Vagina (tissue), 2 donors: ENCODE measurements at regions not wholly inside any gene's neighbourhood (a gene's known extent, or its start where the extent isn't known, plus 50 kb on each side); places are given as distances from the start of the nearest gene placed in this dataset.
"Not testable (repeated sequence)": the region's sequence is repeated elsewhere in the genome, so short reads cannot be mapped to it uniquely, and the experiment has no call there.

ENCODE experiments used
- POLR2A ChIP-seq, 2 donors: fragments of 450-650 bp; IDR thresholded peaks; one replicate each; pipeline ENCODE4 v1.6.1; 2017; ENCODE audit warnings: antibody characterized with exemption in 2 of 2, mild to moderate bottlenecking in 2 of 2, moderate library complexity in 2 of 2
- POLR2AphosphoS5 ChIP-seq, 2 donors: sonication (generic); formaldehyde crosslinking; IDR thresholded peaks; one replicate each; pipeline ENCODE4 v1.9.0; 2017; ENCODE audit warnings: antibody characterized with exemption in 2 of 2, mild to moderate bottlenecking in 2 of 2, low read depth in 1 of 2; ENCODE audit not compliant: insufficient read depth in 1 of 2
- TF ChIP-seq, protein P1 (sequence below), 3 experiments: fragments of 450-650 bp in 2 of 3; fragments of 200-600 bp in 1 of 3; sonication (generic) in 1 of 3; IDR thresholded peaks; one replicate each; pipeline ENCODE4 v1.5.1; 2017 to 2019; ENCODE audit warnings: antibody characterized with exemption in 3 of 3, mild to moderate bottlenecking in 2 of 3, moderate library complexity in 2 of 3

DNA sequence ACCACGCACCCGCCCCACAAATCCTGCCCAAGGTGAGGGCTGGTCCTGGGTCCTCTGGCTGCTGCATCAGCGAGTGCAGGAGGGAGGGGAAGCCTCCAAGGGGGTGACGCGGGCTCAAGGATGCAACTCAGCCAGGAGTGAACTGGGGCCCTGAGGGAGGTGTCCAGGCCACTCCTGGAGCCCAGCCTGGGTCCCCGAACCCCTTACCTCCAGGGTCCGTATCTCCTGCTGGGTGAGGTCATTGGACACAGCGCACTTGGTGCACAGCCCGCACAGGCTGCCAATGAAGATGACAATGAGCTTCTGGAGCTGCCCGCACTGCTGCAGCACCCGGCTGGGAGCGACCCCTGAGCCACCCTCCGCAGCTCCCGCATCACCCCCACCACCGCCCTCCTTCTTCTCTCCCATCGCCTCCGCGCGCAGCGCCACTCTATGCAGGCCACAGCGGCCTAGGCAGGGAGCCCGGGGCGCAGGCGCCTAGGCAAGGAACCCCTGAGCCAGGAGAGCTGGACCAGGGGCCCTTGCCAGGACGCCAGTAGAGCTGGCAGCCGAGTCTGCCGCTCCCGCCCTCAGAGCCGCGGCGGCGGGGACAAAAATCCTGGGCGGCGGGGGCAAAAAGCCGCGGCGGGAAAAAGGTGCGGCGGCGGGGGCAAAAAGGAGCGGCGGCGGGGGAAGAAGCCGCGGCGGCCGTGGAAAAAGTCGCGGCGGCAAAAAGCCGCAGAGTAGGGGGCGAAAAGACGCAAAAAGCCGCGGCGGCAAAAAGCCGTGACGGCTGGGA is 449.6 kb downstream of the ANKRD30B start:
- TF ChIP-seq, protein P1, sequence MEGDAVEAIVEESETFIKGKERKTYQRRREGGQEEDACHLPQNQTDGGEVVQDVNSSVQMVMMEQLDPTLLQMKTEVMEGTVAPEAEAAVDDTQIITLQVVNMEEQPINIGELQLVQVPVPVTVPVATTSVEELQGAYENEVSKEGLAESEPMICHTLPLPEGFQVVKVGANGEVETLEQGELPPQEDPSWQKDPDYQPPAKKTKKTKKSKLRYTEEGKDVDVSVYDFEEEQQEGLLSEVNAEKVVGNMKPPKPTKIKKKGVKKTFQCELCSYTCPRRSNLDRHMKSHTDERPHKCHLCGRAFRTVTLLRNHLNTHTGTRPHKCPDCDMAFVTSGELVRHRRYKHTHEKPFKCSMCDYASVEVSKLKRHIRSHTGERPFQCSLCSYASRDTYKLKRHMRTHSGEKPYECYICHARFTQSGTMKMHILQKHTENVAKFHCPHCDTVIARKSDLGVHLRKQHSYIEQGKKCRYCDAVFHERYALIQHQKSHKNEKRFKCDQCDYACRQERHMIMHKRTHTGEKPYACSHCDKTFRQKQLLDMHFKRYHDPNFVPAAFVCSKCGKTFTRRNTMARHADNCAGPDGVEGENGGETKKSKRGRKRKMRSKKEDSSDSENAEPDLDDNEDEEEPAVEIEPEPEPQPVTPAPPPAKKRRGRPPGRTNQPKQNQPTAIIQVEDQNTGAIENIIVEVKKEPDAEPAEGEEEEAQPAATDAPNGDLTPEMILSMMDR (IDR thresholded peaks at IDR 0.05), result not testable (repeated sequence)
- not testable (repeated sequence) for TF ChIP-seq POLR2A (IDR thresholded peaks at IDR 0.05); POLR2AphosphoS5 (IDR thresholded peaks at IDR 0.05; ENCODE audit: insufficient read depth in 1 of 2, low read depth in 1 of 2)
